Activated CD4-positive, alpha-beta T cell treated with anti-CD3 and anti-CD28 coated beads, Interleukin-2, amount 10 ng/mL, durations not matched to agents 24 days and 14 days (primary cell): ENCODE measurements at regions not wholly inside any gene's neighbourhood (a gene's known extent, or its start where the extent isn't known, plus 50 kb on each side); places are given as distances from the start of the nearest gene placed in this dataset.

Experiments
- DNase-seq: peaks from one replicate; pipeline ENCODE4 v3.0.0; 2022
- H3K27ac Mint-ChIP-seq: one replicate; pipeline ENCODE4 v1.8.0; 2022; ENCODE audit warnings: mild to moderate bottlenecking, mixed read lengths
- H3K27me3 Mint-ChIP-seq: one replicate; pipeline ENCODE4 v1.8.0; 2022; ENCODE audit warnings: mixed read lengths
- H3K36me3 Mint-ChIP-seq: one replicate; pipeline ENCODE4 v1.8.0; 2022; ENCODE audit warnings: low read depth, mild to moderate bottlenecking, mixed read lengths
- H3K4me1 Mint-ChIP-seq: one replicate; pipeline ENCODE4 v1.8.0; 2021; ENCODE audit warnings: mixed read lengths
- H3K4me3 Mint-ChIP-seq: one replicate; pipeline ENCODE4 v1.8.0; 2022; ENCODE audit warnings: mild to moderate bottlenecking, moderate library complexity, mixed read lengths
- H3K9me3 Mint-ChIP-seq: one replicate; pipeline ENCODE4 v1.8.0; 2021; ENCODE audit warnings: mixed read lengths
- intact Hi-C: fragments of 100-400 bp; cut with micrococcal nuclease; formaldehyde crosslinking; loops from one replicate; pipeline ENCODE4 v1.15.1; 2023

DNA sequence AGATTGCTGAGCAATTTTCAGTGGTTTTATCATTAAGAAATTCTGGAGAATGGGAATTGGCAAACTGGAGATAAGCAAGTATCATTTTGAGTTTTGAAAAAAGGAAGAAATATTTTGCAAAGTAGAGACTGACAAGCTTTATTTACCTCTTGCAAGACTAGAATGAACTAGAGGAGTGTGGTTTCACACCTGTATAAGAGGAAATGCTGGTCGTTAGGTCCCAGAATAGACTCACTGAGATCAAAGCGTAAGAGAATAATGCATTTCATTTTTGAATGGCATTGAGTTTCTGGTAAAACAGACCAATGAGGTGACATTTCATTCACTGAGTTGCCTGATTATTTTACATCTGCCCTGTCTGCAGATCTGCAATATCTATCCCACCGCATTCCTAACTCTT is 308.1 kb downstream of the ADGRL2 start:
- Mint-ChIP-seq H3K9me3 (no peaks in the 10 kb centered on the region), H3K4me3 (no peak overlapping the region), H3K36me3 (no peaks in the 10 kb centered on the region), H3K27me3 (no peaks in the 10 kb centered on the region), H3K4me1 (peaks cover 3% of the 10 kb centered on the region), H3K27ac (no peak overlapping the region)
- intact Hi-C loops: no loop called here
- DNase-seq: no peak

DNA sequence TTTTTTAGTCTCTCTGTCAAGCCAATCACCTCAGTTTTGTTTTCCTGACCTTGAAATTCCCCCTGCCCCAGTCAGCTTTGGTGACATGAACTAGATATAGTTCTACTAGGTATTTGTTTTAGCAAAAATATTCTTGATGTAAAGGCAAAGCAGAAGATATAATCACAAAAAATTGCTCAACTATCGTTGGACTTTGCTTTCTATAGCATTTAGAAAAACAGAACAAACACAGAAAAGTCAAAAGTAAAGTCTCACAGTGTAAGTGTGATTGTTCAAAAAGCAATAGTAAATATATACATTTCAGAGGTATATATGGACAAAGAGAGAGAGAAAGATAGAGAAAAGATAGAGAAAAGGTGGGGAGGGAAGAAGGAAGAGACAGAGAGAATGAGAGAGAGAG is 305.9 kb downstream of the ADGRL2 start:
- intact Hi-C loops: no loop called here
- H3K4me1 Mint-ChIP-seq: peaks cover 3% of the 10 kb centered on the region
- no peak for DNase-seq
- no peak overlapping the region for H3K27ac Mint-ChIP-seq
- H3K9me3 Mint-ChIP-seq: no peaks in the 10 kb centered on the region
- H3K4me3 Mint-ChIP-seq: no peak overlapping the region
- no peaks in the 10 kb centered on the region for H3K36me3 Mint-ChIP-seq
- H3K27me3 Mint-ChIP-seq: no peaks in the 10 kb centered on the region

DNA sequence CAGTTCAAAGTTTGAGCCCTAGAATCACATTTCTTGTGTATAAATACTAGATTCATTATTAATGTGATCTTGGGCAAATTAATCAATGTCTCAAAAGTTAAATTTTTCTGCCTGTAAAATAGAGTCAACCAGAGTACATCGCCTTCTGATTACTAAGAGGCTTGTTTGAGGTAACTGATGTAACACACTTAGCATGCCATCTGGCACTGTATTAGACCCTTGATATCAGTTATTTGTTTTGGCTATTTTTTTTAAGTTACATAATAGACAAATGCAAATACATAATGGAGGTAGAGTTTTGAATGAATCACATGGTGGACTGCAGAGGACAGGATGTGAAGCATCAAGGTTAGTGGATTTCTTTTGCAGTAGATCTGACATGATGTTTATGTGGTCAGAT is 298.4 kb downstream of the ADGRL2 start:
- DNase-seq: no peak
- Mint-ChIP-seq H3K9me3 (no peaks in the 10 kb centered on the region), H3K4me3 (no peak overlapping the region), H3K36me3 (no peaks in the 10 kb centered on the region), H3K27ac (no peak overlapping the region), H3K27me3 (no peaks in the 10 kb centered on the region), H3K4me1 (no peaks in the 10 kb centered on the region)
- intact Hi-C loops: no loop called here

DNA sequence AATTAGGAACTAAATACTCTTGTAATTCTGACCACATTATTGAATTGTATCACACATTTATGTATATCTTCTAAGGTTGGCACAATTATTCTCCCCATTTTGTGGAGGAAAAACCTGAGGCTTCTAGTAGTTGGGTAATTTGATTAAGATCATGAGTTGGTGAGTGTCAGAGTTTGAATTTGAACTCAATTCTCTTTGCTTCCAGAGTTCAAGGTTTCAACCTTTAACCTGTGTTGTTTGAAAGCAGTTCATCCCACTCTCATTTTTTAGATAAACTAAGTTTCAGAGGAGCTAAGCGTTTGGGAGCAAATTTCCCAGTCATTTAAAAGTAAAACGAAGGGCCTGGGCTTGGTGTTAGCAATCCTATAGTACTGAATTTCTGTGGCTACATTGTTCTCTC is 293.4 kb downstream of the ADGRL2 start:
- intact Hi-C loops: no loop called here
- Mint-ChIP-seq H3K4me3 (no peak overlapping the region), H3K27ac (no peak overlapping the region), H3K4me1 (no peaks in the 10 kb centered on the region), H3K36me3 (no peaks in the 10 kb centered on the region), H3K27me3 (no peaks in the 10 kb centered on the region), H3K9me3 (no peaks in the 10 kb centered on the region)
- DNase-seq: no peak

DNA sequence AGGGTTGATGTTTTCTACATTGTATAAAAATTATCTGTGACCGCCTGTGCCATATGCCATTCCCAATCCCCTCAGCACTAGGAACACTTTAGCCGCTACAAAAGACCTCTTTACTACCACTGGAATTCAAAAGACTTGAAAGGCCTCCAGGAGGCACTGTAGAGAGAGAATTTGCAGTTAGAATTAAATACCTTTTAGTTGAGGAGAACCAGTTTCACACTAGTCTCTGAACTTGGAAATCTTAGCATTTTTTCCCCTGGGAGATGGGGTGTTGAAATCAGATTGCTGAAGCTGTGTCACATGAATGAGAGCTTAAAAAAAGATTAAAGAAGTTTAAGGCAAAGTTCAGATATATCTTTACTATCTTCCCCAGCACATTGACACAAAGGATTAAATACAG is 291.0 kb downstream of the ADGRL2 start:
- Mint-ChIP-seq H3K27ac (no peak overlapping the region), H3K9me3 (no peaks in the 10 kb centered on the region), H3K4me3 (no peak overlapping the region), H3K4me1 (no peaks in the 10 kb centered on the region), H3K36me3 (no peaks in the 10 kb centered on the region), H3K27me3 (peaks cover under 1% of the 10 kb centered on the region)
- intact Hi-C loops: no loop called here
- DNase-seq: no peak

DNA sequence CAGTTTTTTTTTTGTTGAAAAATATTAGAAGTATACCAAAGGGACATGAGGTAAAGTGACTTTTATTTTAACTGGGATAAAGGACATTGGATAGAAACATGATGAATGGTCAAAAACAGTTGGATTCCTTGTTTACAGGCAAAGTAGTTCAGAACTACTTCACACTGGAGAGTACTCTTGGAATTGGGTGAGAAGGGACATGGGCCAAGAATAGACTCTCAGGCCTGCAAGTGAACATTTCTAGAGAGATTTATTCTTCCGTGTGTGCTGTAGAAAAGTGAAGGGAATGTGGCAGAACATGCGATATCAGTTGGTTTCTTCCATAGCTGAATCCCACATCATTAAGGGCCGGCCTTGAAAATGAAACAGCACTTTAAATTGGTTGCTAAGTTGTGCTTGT is 290.5 kb downstream of the ADGRL2 start:
- no peak for DNase-seq
- no peaks in the 10 kb centered on the region for H3K36me3 Mint-ChIP-seq
- no peaks in the 10 kb centered on the region for H3K9me3 Mint-ChIP-seq
- intact Hi-C loops: no loop called here
- no peak overlapping the region for H3K27ac Mint-ChIP-seq
- H3K4me3 Mint-ChIP-seq: no peak overlapping the region
- peaks cover 2% of the 10 kb centered on the region for H3K27me3 Mint-ChIP-seq
- H3K4me1 Mint-ChIP-seq: no peaks in the 10 kb centered on the region

DNA sequence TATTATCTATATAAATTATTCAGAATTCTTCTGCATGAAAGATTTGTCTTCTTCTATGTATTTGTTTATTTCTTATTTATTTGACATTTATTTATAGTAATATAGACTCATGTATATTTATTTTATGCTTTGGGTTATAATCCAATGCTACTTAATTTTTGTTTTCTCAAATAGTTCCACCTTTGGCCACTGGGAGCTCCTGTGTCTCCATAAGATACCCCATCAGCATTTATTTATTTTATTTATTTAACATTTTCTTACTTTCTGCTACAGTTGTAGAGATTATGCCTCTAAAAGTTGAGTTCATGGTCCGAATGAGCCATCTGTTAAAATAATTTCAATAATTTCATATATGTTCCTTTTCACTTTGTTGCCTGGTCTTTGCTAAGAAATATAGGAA is 289.4 kb downstream of the ADGRL2 start:
- Mint-ChIP-seq H3K4me1 (no peaks in the 10 kb centered on the region), H3K27ac (no peak overlapping the region), H3K27me3 (peaks cover 2% of the 10 kb centered on the region), H3K36me3 (no peaks in the 10 kb centered on the region), H3K4me3 (no peak overlapping the region), H3K9me3 (no peaks in the 10 kb centered on the region)
- DNase-seq: no peak
- intact Hi-C loops: no loop called here

DNA sequence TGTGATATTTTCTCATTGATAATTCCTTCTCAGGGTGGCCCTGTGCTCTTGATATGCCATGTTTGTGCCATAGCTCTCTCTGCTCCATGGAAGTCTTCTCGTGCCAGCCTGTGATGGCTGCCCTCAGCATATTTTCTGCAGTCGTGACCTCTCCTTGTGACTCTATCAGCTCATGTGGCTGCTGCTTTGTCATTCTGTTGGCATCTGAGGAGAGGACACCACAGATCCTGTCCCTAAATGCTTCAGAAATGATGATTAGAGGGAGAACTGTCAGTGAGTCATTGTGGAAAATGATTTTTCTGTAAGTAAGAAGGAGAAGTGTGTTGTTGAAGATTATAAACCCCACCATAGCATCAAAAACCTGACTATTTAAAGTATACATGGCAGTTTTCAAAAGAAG is 286.0 kb downstream of the ADGRL2 start:
- DNase-seq: no peak
- Mint-ChIP-seq H3K9me3 (no peaks in the 10 kb centered on the region), H3K4me1 (no peaks in the 10 kb centered on the region), H3K4me3 (no peak overlapping the region), H3K27me3 (peaks cover 2% of the 10 kb centered on the region), H3K27ac (no peak overlapping the region), H3K36me3 (no peaks in the 10 kb centered on the region)
- intact Hi-C loops: no loop called here

DNA sequence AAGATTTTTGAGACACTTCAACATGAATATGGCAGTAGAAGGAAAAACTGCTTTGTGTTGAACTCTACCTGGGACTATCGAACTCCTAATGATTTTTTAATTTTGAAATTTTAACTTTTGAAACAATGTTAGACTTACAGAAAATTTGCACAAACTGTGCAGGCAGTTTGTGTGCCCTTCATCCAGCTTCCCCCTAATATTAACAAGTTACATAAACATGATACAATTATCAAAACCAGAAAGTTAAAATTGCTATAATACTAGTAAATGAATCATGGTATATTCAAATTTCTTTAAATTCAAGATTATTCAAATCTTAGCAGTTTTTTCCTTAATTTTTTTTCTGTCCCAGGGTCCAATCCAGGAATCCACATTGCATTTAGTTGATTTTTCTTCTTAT is 278.9 kb downstream of the ADGRL2 start:
- H3K27ac Mint-ChIP-seq: no peak overlapping the region
- intact Hi-C loops: no loop called here
- no peaks in the 10 kb centered on the region for H3K4me1 Mint-ChIP-seq
- no peaks in the 10 kb centered on the region for H3K9me3 Mint-ChIP-seq
- H3K36me3 Mint-ChIP-seq: no peaks in the 10 kb centered on the region
- H3K27me3 Mint-ChIP-seq: no peaks in the 10 kb centered on the region
- no peak for DNase-seq
- H3K4me3 Mint-ChIP-seq: no peak overlapping the region

DNA sequence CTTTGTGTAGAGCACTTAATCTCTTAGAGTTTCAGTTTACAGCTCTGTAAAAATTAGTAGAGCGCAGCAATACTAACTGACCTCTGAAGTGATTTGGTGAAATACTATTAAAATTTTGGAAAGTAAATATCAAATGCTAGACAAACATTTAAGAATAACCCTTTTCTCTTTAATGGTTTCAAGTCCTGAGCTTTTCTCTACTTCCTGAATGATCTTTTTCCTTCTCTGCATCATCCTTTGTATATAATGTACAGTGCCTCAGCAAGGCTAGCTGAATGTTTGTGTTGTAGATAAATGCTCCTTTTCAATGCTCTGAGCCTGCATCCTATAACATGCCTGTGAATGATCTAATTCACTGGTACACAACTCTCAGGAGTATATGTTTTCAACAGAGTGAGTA is 272.9 kb downstream of the ADGRL2 start:
- H3K27ac Mint-ChIP-seq: no peak overlapping the region
- intact Hi-C loops: no loop called here
- H3K4me3 Mint-ChIP-seq: no peak overlapping the region
- DNase-seq: no peak
- H3K9me3 Mint-ChIP-seq: no peaks in the 10 kb centered on the region
- no peaks in the 10 kb centered on the region for H3K27me3 Mint-ChIP-seq
- H3K36me3 Mint-ChIP-seq: no peaks in the 10 kb centered on the region
- no peaks in the 10 kb centered on the region for H3K4me1 Mint-ChIP-seq

DNA sequence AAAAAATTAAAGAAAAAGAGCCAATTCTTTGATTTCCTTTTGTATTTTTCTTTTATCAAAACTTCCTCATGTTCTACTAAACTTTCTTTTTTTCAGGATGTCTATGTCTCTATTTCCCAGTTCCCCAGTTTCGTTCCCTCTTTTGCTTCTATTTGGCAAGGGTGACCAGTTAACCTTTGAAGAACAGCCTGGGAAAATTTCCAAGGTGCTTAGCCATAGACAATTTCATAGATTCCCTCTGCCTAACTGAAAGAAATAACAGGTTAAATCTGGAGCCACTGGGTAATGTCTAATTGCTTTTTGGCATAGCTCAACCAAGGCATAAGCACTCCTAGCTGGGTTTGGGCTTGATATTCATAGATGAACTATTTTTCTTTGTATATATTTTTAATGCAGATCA is 272.3 kb downstream of the ADGRL2 start:
- H3K4me3 Mint-ChIP-seq: no peak overlapping the region
- no peak overlapping the region for H3K27ac Mint-ChIP-seq
- no peaks in the 10 kb centered on the region for H3K27me3 Mint-ChIP-seq
- H3K4me1 Mint-ChIP-seq: no peaks in the 10 kb centered on the region
- no peaks in the 10 kb centered on the region for H3K9me3 Mint-ChIP-seq
- no peak for DNase-seq
- intact Hi-C loops: no loop called here
- H3K36me3 Mint-ChIP-seq: no peaks in the 10 kb centered on the region

DNA sequence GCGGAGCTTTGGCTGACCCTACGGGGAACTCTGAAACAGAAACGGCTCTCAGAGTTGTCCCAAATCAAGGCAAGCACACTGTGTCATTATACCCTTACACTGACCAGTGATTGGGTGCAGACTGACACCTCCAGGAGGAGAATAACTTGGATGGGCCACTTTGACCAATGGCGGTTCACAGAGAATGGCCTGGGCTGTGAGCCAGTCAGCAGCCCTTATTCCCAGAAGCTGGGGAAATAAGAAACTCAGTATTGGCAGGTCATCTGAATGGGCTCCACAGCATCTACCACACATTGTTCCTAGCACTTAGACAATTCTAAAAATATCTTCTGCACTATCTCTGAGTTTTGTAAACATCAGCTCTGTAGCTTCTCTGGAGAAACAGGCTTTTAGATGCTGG is 265.2 kb downstream of the ADGRL2 start:
- intact Hi-C loops: no loop called here
- no peaks in the 10 kb centered on the region for H3K9me3 Mint-ChIP-seq
- no peaks in the 10 kb centered on the region for H3K4me1 Mint-ChIP-seq
- no peaks in the 10 kb centered on the region for H3K27me3 Mint-ChIP-seq
- no peak overlapping the region for H3K27ac Mint-ChIP-seq
- no peak for DNase-seq
- H3K4me3 Mint-ChIP-seq: no peak overlapping the region
- H3K36me3 Mint-ChIP-seq: no peaks in the 10 kb centered on the region

DNA sequence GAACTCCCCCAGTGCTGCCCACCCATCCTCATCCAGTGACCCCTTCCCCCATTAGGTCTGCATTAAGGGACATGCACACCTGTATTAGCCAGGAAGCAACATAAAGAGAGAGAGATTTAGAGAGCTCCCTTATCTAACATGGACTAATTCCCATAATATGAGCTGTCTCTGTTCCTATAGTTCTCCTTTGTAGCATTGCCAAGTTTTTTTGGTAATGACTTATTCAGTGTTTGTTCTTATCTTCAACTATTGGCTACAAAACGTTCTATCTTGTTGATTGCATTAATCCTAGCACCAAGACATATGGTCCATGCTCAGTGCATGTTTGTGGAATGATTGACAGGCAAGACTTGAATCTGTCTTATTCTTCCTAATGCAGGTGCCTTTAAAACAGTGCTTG is 264.0 kb downstream of the ADGRL2 start:
- Mint-ChIP-seq H3K27ac (no peak overlapping the region), H3K9me3 (no peaks in the 10 kb centered on the region), H3K36me3 (no peaks in the 10 kb centered on the region), H3K4me3 (no peak overlapping the region), H3K4me1 (no peaks in the 10 kb centered on the region), H3K27me3 (no peaks in the 10 kb centered on the region)
- intact Hi-C loops: no loop called here
- DNase-seq: no peak

DNA sequence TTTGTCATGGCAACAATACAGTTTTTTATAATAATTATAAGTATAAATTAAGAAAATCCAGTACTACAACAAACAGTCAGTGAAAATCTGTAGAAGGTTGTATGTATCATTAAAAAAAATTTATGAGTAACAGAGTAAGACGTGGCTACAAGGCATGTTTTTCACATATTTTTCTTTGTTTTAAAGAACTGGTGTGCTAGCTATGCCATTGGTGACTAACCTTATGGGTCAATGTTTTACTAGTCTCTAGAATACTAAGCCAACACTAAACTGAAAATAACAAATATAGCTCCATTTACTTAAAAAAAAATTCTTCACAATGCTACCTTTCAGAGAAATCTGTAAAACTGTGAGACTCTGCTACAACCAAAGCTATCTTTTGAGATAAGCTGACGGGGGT is 261.5 kb downstream of the ADGRL2 start:
- Mint-ChIP-seq H3K9me3 (no peaks in the 10 kb centered on the region), H3K36me3 (no peaks in the 10 kb centered on the region), H3K4me3 (no peak overlapping the region), H3K4me1 (no peaks in the 10 kb centered on the region), H3K27me3 (no peaks in the 10 kb centered on the region), H3K27ac (no peak overlapping the region)
- intact Hi-C loops: no loop called here
- no peak for DNase-seq

DNA sequence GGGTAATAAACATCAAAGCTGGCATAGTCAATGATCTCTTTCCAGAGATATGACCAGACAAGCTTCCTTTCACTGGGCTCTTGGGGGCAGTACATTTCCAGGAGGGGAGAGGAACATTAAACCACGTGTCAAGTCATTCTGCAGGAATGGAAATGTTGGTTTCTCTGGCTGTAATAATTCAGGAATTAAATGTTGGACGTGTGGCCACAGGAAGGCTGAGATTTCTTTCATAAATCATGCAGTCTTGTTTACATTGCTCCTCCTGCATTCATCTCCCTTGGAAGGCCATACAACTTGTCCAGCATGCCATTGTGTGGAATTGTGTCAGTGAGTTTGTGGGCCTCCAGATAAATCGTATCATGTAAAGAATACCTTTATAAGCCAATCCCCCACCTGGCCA is 259.2 kb downstream of the ADGRL2 start:
- H3K9me3 Mint-ChIP-seq: no peaks in the 10 kb centered on the region
- intact Hi-C loops: no loop called here
- no peaks in the 10 kb centered on the region for H3K36me3 Mint-ChIP-seq
- H3K4me3 Mint-ChIP-seq: no peak overlapping the region
- no peak for DNase-seq
- H3K27me3 Mint-ChIP-seq: no peaks in the 10 kb centered on the region
- H3K4me1 Mint-ChIP-seq: no peaks in the 10 kb centered on the region
- no peak overlapping the region for H3K27ac Mint-ChIP-seq

DNA sequence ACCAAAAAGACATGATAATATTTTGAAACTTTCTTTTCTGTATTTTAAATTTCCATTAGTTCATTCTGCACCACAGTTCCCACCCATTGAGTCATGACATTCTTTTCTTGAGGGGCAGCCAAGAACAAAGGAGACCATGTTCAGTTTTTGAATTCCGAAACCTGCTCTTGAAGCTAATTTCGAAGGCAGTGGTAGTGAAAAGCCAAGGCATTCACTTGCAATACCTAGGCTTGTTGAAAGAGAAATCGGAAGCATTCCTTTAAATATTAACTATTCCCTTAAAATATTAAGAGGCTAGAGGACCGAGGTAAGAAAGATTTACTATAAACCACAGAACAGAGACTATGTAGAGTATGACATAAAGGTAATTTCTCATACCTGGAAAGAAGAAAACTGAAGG is 256.3 kb downstream of the ADGRL2 start:
- Mint-ChIP-seq H3K4me1 (no peaks in the 10 kb centered on the region), H3K27me3 (no peaks in the 10 kb centered on the region), H3K4me3 (no peak overlapping the region), H3K27ac (no peak overlapping the region), H3K9me3 (no peaks in the 10 kb centered on the region), H3K36me3 (no peaks in the 10 kb centered on the region)
- intact Hi-C loops: no loop called here
- no peak for DNase-seq
